ENCODE measurements at regions not wholly inside any gene's neighbourhood (a gene's known extent, or its start where the extent isn't known, plus 50 kb on each side); places are given as distances from the start of the nearest gene placed in this dataset.

- no peak overlapping the region for H2BK20ac ChIP-seq (ENCODE audit: low read length)
- no peak overlapping the region for H4K91ac ChIP-seq (replicated peaks; ENCODE audit: insufficient read length, low read length)
- no peak overlapping the region for H3K9ac ChIP-seq (replicated peaks in 1 of 4; ENCODE audit: extremely low read depth in 1 of 4, low read depth in 3 of 4, low read length in 3 of 4)
- no peak overlapping the region for H3K4ac ChIP-seq (replicated peaks; ENCODE audit: insufficient read length, low read depth, low read length)
- no peak overlapping the region for H3K23ac ChIP-seq (ENCODE audit: insufficient read length)
- no peak overlapping the region for H2AK5ac ChIP-seq (ENCODE audit: low read depth, low read length)
- no peak overlapping the region for H4K8ac ChIP-seq (ENCODE audit: extremely low read depth, insufficient read depth, low read length)
- H3K4me1 ChIP-seq (replicated peaks in 1 of 4; ENCODE audit: control insufficient read depth in 3 of 4, insufficient read depth in 4 of 4, low read length in 3 of 4), result no peaks in the 10 kb centered on the region
- FAIRE-seq (no peak), DNase-seq (ENCODE audit: low read depth in 1 of 2, low spot score in 2 of 2) (no peak)
- peaks cover 0 to 7% of the 10 kb centered on the region in 2 experiments; a peak in 2 of 4 replicates for H3K9me3 ChIP-seq (ENCODE audit: insufficient read depth in 2 of 2, low read depth in 1 of 2, low read length in 1 of 2)
- H4K20me1 ChIP-seq (replicated peaks in 1 of 2; ENCODE audit: control insufficient read depth in 1 of 2, insufficient read depth in 2 of 2, low read length in 2 of 2), result no peaks in the 10 kb centered on the region
- H2BK5ac ChIP-seq (ENCODE audit: low read depth, low read length), result no peak overlapping the region
- no peak overlapping the region for H2BK120ac ChIP-seq (replicated peaks; ENCODE audit: low read depth, low read length)
- no peaks in the 10 kb centered on the region for H3K36me3 ChIP-seq (ENCODE audit: control insufficient read depth in 2 of 4, insufficient read depth in 4 of 4, low read length in 3 of 4)
- H3K79me2 ChIP-seq (ENCODE audit: control insufficient read depth in 1 of 2, insufficient read depth in 2 of 2, low read length in 2 of 2), result no peaks in the 10 kb centered on the region
- no peak overlapping the region for H3K14ac ChIP-seq (ENCODE audit: insufficient read length)
- no peak overlapping the region for H3K4me2 ChIP-seq (ENCODE audit: insufficient read depth in 1 of 2, low read depth in 2 of 2, low read length in 2 of 2)
- H3K27me3 ChIP-seq (replicated peaks in 1 of 4; ENCODE audit: control insufficient read depth in 3 of 4, extremely low read depth in 1 of 4, insufficient read depth in 3 of 4, low read length in 3 of 4), result 0 out of 7 replicates have a peak, but pooled peaks cover 0 to 2% (median 0%) of the 10 kb centered on the region in 4 experiments
- no peak overlapping the region for H3K56ac ChIP-seq (replicated peaks; ENCODE audit: insufficient read length, low read depth, low read length)
- WGBS, 2 experiments (ENCODE audit: extremely low coverage in 1 of 2, insufficient coverage in 1 of 2, insufficient read length in 1 of 2, insufficient replicate concordance in 2 of 2, low coverage in 1 of 2, low lambda C conversion rate in 2 of 2, missing lambda C conversion rate in 1 of 2), result 95% methylated on average over 7 of the region's 7 CpGs; no CpG with 5 or more reads in 1 of the 2 experiments
- H2BK12ac ChIP-seq (ENCODE audit: low read depth, low read length), result no peak overlapping the region
- H2AFZ ChIP-seq (ENCODE audit: low read length), result no peak overlapping the region
- H3K27ac ChIP-seq (ENCODE audit: low read depth, low read length), result no peak overlapping the region
- ChIA-PET CTCF (ENCODE audit: partially characterized antibody) (interaction anchor here (0.5 to 1.0 kb wide), 3 partner anchors 9 to 1333 kb away, joined by 3 to 4 read pairs (median 3); no protein-coding TSS in a partner anchor), POLR2A (ENCODE audit: partially characterized antibody) (no interaction called here)
- no peak overlapping the region for H3K4me3 ChIP-seq (ENCODE audit: extremely low read depth in 1 of 4, insufficient read depth in 2 of 4, low read depth in 3 of 4, low read length in 4 of 4)
- no peaks in the 10 kb centered on the region for H3K23me2 ChIP-seq (ENCODE audit: low read depth, low read length)
- no peaks in the 10 kb centered on the region for H3K79me1 ChIP-seq (ENCODE audit: low read depth, low read length)
- H4K5ac ChIP-seq (ENCODE audit: insufficient read length, low read depth, low read length), result no peak overlapping the region
- no peak overlapping the region for H2BK15ac ChIP-seq (ENCODE audit: low read length)
- H3K18ac ChIP-seq (ENCODE audit: extremely low read depth, low read length), result no peak overlapping the region
- TF ChIP-seq MAFK (IDR thresholded peaks at IDR 0.05; ENCODE audit: low read depth, low read length) (no peak), CBX8 (IDR thresholded peaks at IDR 0.05; ENCODE audit: borderline replicate concordance, low read depth, low read length) (no peak)
These were observed 107.6 kb downstream of the SOX1 start for GRCh38 chr13:112174476-112175110.
